HG03196 (cell line): ENCODE measurements at regions not wholly inside any gene's neighbourhood (a gene's known extent, or its start where the extent isn't known, plus 50 kb on each side); places are given as distances from the start of the nearest gene placed in this dataset.

Experiments used
- ATAC-seq: cut with Tn5 transposase; IDR thresholded peaks from one replicate; pipeline ENCODE4 v1.9.1; 2021; ENCODE audit not compliant: unreplicated experiment

DNA sequence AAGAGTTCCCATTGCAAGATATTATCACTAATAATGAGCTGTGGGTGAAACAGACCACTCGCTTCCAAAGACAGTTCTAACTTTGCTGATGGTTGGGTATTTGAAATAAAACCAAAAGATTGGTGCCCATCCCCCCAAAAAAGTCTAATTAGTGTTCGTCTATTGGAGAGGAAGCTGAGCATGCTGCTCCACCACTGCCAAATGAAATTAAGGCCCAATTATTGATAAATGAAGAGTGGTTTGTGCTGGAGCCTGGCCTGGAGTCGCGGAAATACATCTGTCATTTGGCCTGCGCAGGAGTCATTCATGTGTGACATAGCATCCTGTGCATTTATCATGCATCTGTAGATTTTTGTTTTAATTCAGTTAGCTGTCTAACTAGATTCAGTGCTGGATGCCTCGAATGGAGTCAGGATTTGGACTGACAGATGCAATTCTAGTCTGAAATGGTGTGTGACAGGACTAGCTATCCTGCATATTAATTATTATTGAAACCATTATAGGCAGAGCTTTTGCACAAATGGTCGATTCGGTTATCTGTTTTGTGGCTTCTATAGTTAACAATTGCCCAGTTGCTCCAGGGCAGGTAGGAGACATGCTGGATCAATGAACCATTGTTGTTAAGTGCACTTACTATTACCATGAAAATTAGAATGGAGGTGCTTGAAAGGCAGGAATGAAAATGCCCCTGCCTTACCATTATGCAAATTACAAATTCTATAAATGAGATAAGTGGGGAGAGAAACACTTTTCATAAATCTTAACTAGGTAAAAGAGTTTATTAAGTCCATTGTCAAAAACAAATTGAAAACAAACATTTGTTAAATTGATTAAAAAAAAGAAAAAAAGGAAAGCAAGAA is 450.4 kb upstream of the TCF4 start:
- ATAC-seq: no peak

DNA sequence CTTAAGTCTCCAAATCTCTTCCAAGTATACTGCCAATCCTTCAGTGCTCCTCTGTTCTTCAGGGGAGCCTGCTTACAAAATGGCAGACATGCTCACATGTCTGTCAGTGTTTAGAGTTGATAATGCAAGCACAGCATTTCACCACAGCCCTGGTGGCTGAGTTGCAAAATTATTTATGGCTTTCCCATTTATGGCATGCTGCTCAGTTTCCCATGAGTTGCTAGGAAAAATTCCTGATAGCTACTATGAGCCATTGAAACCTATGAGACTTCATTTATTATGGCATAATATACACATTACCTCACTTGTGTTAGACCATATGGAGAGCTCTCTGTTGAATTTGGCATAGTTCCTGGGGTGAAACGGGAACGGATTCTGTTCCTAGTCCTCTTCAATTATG is 448.7 kb upstream of the TCF4 start:
- ATAC-seq: no peak

DNA sequence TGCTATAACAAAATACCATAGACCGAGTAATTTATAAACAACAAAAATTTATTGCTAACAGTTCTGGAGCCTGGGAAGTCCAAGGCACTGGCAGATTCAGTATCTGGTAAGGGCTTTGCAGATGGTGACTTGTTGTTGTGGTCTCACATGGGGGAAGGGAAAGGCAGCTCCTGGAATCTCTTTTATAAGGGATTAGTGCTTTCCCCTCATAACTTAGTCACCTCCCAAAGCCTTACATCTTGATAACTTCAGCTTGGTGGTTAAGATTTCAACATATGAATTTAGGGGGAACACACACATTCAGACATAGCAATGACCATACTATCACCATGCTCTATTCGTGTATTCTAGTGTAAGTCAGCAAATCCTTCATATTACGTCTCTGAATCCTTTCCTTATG is 447.6 kb upstream of the TCF4 start:
- ATAC-seq: no peak

DNA sequence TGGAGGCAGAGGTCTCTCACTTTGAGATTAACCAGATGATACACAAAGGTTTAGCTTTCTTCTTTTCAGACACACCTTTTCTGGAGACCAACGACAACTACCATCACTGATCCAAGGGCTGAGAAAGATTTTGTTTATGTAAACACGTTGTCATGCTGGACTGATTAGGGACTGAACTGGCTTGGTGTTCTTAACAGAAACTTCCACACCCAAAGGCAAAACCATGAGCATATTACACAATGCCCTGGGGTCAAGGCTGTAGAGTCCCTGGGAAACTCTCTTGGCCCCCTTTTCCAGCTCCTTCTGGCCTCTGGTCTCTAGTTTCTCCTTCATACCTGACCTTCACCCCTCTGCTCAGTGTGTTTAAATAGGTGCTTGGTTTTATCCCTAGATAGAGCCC is 447.0 kb upstream of the TCF4 start:
- no peak for ATAC-seq

DNA sequence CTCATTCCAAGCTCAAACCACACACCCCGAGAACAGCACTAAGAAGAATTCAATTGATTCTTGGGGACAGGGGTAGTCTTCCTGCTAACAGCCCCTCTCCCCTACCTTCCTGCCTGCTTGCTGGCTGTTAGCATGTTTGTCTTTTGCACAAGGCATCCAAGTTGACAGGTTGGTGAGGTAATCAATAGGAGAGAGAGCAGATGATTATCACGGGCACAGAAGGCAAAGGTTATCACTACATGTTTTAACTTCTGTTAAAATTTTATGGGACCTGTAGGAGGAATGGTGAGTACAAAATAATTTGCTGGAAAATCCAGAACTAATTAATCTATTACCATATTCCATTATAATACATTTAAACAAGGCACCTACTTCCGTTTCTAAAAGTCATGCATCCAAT is 442.1 kb upstream of the TCF4 start:
- ATAC-seq: no peak

DNA sequence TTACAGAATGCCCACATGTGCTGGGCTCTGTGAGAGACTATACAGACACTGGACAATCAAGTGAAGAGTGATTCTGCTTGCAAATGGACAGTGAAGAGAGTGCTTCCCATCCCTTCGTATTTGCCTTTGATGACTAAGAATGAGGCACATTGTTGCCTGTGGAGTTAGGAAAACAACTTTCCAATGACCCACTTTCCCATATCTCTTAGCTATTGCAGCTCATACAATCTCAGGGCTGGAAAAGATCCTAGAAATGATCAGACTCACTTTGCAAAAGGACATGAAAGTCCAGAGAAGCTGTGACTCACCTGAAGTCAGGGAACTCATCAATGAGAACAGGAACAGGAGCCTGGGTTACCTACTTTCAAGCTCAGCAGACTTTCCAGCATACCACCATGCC is 440.5 kb upstream of the TCF4 start:
- ATAC-seq: no peak

DNA sequence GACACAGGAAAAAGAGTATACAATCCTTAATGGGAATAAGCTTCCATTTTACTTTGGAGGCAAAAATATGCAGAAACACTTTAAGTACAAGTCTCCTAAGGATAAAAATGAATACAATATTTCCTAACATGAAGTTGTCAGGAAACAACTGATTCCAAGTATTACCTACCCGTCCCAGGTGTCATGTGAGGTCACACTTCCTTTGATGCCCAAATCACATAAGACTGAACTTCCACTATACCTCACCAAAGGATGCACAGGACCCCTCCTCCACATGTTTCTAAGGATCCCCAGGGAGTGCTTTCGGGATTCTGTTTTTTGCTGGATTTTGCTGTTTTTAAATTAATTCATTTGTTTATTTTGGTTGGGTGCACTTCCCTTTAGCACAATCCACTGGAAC is 438.5 kb upstream of the TCF4 start:
- no peak for ATAC-seq

DNA sequence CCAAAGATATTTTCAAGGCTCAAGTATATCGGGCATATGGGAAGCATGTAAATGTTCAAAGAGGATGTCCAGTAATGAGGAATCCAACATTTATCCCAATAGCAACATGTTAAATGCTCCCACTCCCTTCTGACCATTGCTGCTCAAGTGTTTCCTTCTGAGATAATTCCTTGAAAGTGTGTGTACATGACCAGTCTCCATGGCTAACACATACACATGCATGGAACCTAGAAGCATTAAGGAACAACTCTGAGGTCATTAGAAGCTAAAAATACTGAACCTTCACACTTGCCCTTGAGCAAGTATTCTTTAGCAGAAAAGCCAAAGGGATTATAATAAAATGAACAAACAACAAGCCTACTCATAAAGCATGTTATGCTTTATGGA is 433.8 kb upstream of the TCF4 start:
- no peak for ATAC-seq

DNA sequence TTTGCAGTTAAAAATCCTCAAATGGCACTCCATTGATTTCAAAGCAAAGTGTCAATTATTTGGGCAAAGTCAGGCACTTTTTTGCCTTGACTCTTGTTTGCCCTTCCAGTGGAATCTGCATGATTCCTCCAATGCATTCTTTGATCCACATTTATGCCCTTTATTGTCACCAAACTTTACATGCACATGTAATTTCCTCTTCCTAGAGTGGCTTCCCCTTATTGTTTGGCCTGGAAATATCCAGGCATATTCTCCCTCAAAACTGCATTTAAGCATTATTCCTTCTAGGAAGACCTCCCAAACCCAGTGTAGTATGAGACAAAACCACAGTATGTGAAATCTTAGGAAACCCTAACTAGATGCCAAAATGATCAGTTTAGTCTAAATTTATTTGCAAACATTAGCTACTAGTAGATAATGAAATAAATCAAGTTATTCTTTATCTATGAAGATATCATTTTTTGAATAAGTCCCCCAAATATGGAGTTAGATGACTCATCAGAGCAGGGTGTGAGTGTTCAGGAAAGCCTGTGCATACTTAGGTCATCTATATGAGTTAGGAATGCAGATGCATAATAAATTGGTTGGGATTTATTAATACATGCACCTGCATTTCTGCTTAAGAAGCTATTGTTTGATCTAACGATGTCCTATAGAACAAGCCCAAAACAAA is 433.3 kb upstream of the TCF4 start:
- ATAC-seq: no peak

DNA sequence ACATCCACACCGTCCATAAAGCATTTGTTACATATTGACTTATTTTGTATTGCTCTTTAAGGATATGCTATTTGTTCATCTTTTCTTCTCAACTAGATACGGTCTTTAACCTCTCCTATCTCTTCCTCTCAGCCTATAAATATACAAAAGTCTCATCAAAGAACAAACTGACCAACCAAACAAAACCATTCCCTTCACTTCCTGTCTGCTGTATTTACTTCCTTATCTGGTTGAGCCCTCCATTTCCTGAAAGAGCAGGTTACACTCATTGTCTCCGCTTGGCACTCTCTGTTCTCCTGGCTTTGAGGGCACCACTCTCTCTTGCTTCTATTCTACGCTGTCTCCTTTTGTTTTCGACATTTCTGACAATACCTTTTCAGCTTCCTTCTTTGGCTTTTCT is 431.9 kb upstream of the TCF4 start:
- no peak for ATAC-seq

DNA sequence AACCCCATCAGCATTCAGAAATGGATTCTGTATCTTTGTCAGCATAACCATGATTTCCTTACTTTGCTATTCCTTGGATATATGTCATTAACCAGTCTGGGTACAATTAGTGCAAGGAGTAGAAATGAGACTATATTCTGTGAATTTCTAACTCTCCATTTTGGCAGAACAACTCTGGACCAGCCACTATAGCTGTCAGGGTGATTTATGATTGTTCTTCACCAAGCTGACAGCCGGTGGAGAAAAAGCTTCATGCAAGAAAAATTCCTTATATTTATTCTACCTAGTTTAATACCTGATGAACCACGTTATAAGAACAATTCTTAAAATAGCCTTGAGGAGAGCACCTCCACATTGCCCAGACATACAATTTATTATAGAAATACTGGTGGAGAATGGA is 431.2 kb upstream of the TCF4 start:
- no peak for ATAC-seq

DNA sequence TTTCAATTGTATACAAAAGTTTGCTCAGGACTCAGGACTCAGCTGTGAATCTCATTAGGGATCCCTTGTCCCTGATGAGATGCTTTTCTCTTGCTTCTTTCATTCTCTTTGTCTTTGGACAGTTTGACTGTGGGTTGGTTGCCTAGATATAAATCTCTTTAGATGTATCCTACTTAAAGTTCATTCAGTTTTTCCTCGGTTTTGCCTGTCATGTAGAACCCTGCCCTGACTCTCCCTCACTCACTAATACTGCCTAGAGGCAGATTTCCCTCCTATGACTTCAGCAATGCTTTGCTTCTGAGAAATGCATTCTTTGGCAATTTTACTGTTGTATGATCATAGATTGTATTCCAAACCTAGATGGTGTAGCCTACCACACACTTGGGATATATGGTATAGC is 421.4 kb upstream of the TCF4 start:
- no peak for ATAC-seq

DNA sequence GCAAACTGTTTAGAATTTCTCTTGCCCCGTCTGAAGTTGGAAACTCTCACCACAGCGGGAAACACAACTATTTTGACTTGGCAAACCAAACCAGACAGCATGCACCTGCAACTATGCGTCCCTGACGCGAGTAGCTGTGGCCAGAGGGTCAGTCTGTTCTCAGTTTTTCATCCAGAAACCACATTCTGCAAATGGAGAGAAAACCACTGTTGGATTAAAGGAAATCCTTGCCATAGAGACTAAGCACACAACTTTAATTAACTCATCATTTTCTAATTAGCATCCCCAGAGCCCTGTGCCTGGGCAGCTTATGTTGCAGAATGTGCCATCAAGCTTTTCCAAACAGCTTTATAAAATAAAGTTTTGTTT is 415.7 kb upstream of the TCF4 start:
- ATAC-seq: no peak

DNA sequence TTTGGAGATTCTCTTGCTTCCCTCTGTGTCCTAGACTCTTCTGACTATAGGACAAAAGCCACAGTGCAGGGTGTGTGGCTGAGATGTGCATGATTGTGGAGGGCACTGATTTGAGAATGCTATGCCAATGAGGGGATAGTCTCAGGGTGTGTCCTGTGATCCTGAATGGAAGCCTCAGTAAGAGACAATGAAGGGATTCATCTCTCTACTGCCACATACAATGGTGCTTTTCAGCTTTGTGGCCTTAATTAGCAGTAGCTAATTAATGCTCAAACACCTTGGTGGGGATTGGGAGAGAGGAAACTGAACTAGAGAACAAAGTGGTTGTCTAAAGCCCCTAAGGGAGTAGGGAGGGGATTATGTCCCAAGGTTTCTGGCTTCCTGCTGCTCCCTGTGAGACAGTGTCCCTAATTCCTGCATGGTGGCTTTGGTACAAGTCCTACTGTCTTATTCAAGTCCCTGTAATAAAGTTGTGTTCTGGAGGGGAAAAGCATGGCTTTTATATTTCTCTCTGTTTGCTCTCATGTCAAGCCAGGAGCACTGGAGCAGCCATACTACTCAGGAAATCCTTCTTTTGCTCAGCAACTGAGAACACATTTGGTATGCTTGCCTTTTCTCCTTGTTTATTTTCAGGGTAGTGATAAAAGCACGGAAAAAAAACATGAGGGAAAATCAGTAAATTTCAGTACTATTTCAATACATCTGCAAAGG is 415.2 kb upstream of the TCF4 start:
- no peak for ATAC-seq

DNA sequence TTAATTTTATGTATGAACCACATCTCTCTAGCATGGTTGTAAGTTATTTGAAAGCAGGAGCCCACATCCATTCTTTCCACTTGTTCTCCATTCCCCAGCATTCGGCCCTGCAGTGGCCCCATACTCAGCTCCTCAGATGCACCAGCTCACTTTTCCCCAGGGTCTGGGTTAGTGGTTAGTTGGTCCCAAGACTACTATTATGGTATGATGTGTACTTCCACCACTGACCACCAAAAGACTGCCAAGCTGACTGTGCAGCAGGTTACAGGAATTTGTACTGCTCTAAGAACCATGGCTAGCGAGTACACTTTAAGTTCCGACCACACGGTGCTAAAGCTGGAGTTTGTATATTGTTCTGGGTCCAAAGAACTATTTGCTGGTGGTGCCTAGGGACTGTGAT is 413.6 kb upstream of the TCF4 start:
- no peak for ATAC-seq

DNA sequence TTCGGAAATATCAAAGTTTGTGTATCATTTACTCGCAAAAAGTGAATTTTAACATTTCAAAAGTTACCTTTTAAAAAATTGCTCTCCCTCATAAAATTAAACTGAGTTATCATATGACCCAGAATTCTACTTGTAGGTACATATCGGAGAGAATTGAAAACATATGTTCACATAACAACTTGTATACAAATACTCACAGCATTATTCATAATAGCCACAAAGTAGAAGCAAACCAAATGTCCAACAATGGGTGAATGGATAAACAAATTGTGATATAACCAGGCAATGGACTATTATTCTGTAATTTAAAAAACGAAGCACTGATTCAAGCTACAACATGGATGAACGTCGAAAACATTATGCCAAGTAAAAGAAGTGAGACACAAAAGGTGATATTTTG is 412.0 kb upstream of the TCF4 start:
- ATAC-seq: no peak

DNA sequence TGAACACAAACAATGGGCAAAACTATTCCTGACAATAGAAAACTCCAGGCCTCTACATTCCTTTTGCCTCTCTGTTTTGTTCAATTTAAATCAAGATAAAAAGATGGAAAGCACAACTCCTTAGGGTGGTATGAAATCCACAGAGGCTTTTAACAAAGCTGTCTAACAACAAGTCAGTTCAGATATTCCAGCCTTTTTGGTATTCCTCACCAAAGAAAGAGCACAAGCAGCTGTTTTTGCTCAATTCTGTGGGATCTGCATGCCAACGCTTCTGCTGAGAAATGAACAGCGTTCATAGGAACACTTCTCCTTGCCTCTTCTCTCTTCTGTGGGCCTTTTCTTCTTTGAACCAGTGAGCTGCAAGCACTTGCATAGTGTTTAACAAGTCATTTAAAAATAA is 411.6 kb upstream of the TCF4 start:
- no peak for ATAC-seq

DNA sequence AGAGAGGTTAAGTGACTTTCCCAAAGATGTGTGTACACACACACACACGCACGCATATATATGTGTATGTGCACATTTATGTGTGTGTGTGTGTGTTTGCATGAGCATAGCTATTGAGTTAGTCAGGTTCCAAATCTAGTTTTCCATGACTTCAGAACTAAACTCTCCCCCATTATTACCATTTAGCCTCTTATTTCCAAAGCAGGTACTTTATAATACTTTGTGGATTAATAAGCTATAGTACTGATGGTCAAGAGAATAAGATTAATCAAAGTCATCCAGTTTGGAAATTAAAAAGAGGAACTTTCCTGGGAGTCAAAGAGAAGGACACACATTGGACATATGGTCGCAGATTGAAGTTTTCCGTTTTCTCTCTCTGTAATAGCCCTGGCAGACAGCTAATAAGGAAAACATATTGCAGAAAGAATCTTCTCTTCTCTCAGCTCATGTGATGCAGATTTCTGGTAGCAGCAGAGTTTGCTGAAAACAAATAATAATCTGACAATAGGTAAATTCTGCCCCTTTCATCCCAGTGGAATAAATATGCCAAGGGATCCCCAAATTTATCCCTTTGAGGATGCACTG is 410.9 kb upstream of the TCF4 start:
- ATAC-seq: no peak

DNA sequence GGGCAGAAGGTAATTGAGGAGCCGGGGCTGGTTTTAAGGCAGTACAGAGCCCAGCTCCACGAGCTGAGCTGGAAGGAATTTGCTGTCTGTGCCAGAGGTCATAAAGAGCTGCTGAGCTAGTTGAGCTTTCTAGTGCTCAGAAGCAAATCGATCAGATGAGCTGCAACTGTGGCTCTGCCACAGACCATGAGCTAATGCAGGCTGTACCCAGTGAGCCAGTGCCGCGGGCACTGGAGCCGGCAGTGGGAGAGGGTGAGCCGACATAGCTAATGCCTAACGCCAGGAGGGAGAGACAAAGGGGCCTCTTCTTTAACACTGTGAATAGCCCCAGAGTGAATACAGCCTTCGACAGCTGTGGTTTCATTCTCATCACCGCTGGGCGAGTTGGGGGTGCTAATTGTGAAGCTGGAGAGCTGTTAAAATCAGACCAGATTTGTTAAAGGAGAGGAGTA is 410.1 kb upstream of the TCF4 start:
- no peak for ATAC-seq

DNA sequence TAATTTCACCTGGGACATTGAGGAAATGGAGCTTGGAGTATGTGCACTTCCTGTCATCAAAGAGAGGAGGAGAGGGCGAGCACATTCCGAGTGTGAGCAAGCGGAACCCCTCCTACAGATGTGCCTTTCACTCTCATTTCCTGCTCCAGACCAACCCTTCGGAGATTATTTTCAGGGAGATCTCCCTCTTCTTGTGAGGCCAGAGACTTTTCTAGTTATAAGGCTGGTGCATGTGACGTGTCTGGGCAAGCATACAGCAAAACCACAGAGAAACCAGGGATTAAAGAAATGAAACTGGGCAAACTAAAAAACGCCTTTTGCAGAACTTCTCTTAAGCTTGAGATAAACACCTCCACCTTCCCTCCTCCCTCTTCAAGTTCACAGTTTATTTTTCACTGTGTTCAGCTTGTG is 409.2 kb upstream of the TCF4 start:
- no peak for ATAC-seq

DNA sequence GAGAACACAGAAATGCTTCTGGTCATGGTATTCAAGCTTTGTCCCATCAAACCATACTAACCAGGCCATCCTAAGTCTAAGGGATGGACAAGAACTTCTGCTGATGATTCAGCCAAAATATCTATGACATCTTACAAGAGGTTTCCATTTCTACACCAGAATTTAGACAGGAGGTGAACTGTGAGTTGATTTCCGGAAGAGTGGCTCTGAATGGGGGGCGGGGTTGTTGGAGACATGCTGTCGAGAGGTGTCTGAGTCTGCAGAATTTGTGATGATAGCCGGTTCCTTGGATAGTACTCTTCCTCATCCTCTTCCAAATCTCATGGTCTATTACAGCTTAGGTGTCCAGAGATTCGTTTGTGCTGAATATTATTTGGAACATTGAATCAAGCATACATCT is 408.7 kb upstream of the TCF4 start:
- ATAC-seq: no peak

DNA sequence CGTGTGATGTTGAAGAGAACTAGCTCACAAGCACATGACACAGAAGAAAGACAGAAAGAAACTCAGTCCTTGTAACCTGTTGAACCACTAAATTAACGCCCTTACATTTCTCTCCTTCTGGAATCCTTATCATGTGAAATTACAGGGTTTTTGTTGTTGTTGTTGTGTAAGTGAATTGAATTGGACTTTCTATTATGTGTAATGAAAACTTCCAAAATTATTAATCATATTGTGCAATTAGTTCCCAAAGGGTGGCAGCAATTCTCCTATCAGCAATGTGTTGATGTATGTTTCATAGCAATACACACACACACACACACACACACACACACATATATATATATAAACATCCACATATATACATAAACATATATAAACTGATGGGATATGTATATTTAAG is 402.2 kb upstream of the TCF4 start:
- ATAC-seq: no peak
